Breast epithelium (tissue), 4 donors: ENCODE measurements at regions not wholly inside any gene's neighbourhood (a gene's known extent, or its start where the extent isn't known, plus 50 kb on each side); places are given as distances from the start of the nearest gene placed in this dataset.

Experiments used
- DNase-seq, 2 donors: peaks; one replicate each; pipeline ENCODE4 v3.0.0-alpha.2; 2019; ENCODE audit warnings: low spot score in 2 of 2
- H3K27ac ChIP-seq, 2 donors: fragments of 200-600 bp; sonication (generic) in 1 of 2; one replicate each; pipeline ENCODE4 v1.5.1; 2016 to 2019; ENCODE audit warnings: mild to moderate bottlenecking in 1 of 2
- H3K27me3 ChIP-seq, 2 donors: fragments of 200-600 bp; sonication (generic) in 1 of 2; one replicate each; pipeline versions ENCODE4 v1.5.1 to v1.6.0; 2017 to 2019; ENCODE audit warnings: control low read depth in 1 of 2, mild to moderate bottlenecking in 1 of 2
- H3K36me3 ChIP-seq: fragments of 200-600 bp; one replicate; pipeline ENCODE4 v1.5.1; 2019
- H3K4me1 ChIP-seq, 2 donors: fragments of 200-600 bp; sonication (generic); one replicate each; pipeline ENCODE4 v1.5.1; 2016 to 2019; ENCODE audit warnings: control low read depth in 1 of 2
- H3K4me3 ChIP-seq, 3 donors: fragments of 200-600 bp; sonication (generic); 1 replicate in 2 of 3; 2 replicates in 1 of 3; pipeline ENCODE4 v1.5.1; 2016 to 2019; ENCODE audit warnings: mild to moderate bottlenecking in 3 of 3, moderate library complexity in 2 of 3
- H3K9me3 ChIP-seq, 2 donors: fragments of 200-600 bp; sonication (generic) in 1 of 2; one replicate each; pipeline ENCODE4 v1.5.1; 2016 to 2019; ENCODE audit warnings: control low read depth in 1 of 2
- CTCF ChIP-seq, 3 donors: fragments of 450-650 bp; IDR thresholded peaks; one replicate each; pipeline ENCODE4 v1.5.1; 2016 to 2017; ENCODE audit warnings: antibody characterized with exemption in 3 of 3, mild to moderate bottlenecking in 3 of 3, moderate library complexity in 3 of 3
- POLR2A ChIP-seq: fragments of 450-650 bp; IDR thresholded peaks from one replicate; pipeline ENCODE4 v1.6.1; 2016; ENCODE audit warnings: antibody characterized with exemption, mild to moderate bottlenecking, moderate library complexity
- POLR2AphosphoS5 ChIP-seq, 3 donors: sonication (generic); formaldehyde crosslinking; IDR thresholded peaks; one replicate each; pipeline ENCODE4 v1.6.1; 2017; ENCODE audit warnings: antibody characterized with exemption in 3 of 3
- intact Hi-C: fragments of 100-400 bp; cut with DNase I; formaldehyde crosslinking; loops from one replicate; pipeline ENCODE4 v1.15.1; 2023; ENCODE audit warnings: low total_unique reads

GRCh38 chr6:14865531-14866100 is 380.3 kb upstream of the JARID2 start:
- intact Hi-C loops, result no loop called here
- Histone ChIP-seq H3K27ac (no peak overlapping the region), H3K27me3 (no peaks in the 10 kb centered on the region), H3K9me3 (no peaks in the 10 kb centered on the region), H3K36me3 (no peaks in the 10 kb centered on the region), H3K4me1 (no peaks in the 10 kb centered on the region), H3K4me3 (no peak overlapping the region)
- TF ChIP-seq POLR2AphosphoS5 (IDR thresholded peaks at IDR 0.05), result no peak
- TF ChIP-seq CTCF (IDR thresholded peaks at IDR 0.05), result no peak
- TF ChIP-seq POLR2A, result no peak
- DNase-seq, result no peak

- TF ChIP-seq POLR2A (no peak), CTCF (IDR thresholded peaks at IDR 0.05) (no peak), POLR2AphosphoS5 (IDR thresholded peaks at IDR 0.05) (no peak)
- Histone ChIP-seq H3K27me3 (no peaks in the 10 kb centered on the region), H3K4me1 (no peaks in the 10 kb centered on the region), H3K36me3 (no peaks in the 10 kb centered on the region), H3K9me3 (no peaks in the 10 kb centered on the region), H3K4me3 (no peak overlapping the region), H3K27ac (no peak overlapping the region)
- intact Hi-C loops, result no loop called here
- no peak for DNase-seq
These were observed 378.1 kb upstream of the JARID2 start for GRCh38 chr6:14867802-14868201.

GRCh38 chr6:14871221-14871620 is 374.6 kb upstream of the JARID2 start:
- no peak for TF ChIP-seq POLR2A
- TF ChIP-seq CTCF (IDR thresholded peaks at IDR 0.05), result no peak
- no peak for TF ChIP-seq POLR2AphosphoS5 (IDR thresholded peaks at IDR 0.05)
- intact Hi-C loops, result loop anchor here (5.0 kb wide), 1 partner anchor 1311 kb away; no protein-coding TSS in a partner anchor
- Histone ChIP-seq H3K4me3 (no peak overlapping the region), H3K27ac (no peak overlapping the region), H3K4me1 (no peaks in the 10 kb centered on the region), H3K36me3 (no peaks in the 10 kb centered on the region), H3K27me3 (no peaks in the 10 kb centered on the region), H3K9me3 (no peaks in the 10 kb centered on the region)
- no peak for DNase-seq

GRCh38 chr6:14873101-14873500 is 372.8 kb upstream of the JARID2 start:
- Histone ChIP-seq H3K4me3 (no peak overlapping the region), H3K27ac (no peak overlapping the region), H3K27me3 (no peaks in the 10 kb centered on the region), H3K4me1 (no peaks in the 10 kb centered on the region), H3K36me3 (no peaks in the 10 kb centered on the region), H3K9me3 (no peaks in the 10 kb centered on the region)
- TF ChIP-seq CTCF (IDR thresholded peaks at IDR 0.05) (no peak), POLR2AphosphoS5 (IDR thresholded peaks at IDR 0.05) (no peak), POLR2A (no peak)
- no peak for DNase-seq
- intact Hi-C loops, result loop anchor here (5.0 kb wide), 1 partner anchor 1309 kb away; no protein-coding TSS in a partner anchor

- TF ChIP-seq POLR2A (no peak), POLR2AphosphoS5 (IDR thresholded peaks at IDR 0.05) (no peak), CTCF (IDR thresholded peaks at IDR 0.05) (no peak)
- no peaks in the 10 kb centered on the region for H3K9me3 ChIP-seq
- no peak overlapping the region for H3K4me3 ChIP-seq
- no peak for DNase-seq
- H3K27me3 ChIP-seq, result no peaks in the 10 kb centered on the region
- H3K36me3 ChIP-seq, result no peaks in the 10 kb centered on the region
- no peak overlapping the region for H3K27ac ChIP-seq
- H3K4me1 ChIP-seq, result no peaks in the 10 kb centered on the region
- intact Hi-C loops, result loop anchor here (5.0 kb wide), 1 partner anchor 1308 kb away; no protein-coding TSS in a partner anchor
These were observed 372.0 kb upstream of the JARID2 start for GRCh38 chr6:14873781-14874441.
